Small intestine (tissue), 7 donors: ENCODE measurements at regions not wholly inside any gene's neighbourhood (a gene's known extent, or its start where the extent isn't known, plus 50 kb on each side); places are given as distances from the start of the nearest gene placed in this dataset.
"Not testable (repeated sequence)": the region's sequence is repeated elsewhere in the genome, so short reads cannot be mapped to it uniquely, and the experiment has no call there.

ENCODE experiments used
- DNase-seq, 2 donors: peaks; one replicate each; pipeline versions ENCODE4 v3.0.0 to v3.0.0-alpha.2; 2013
- FAIRE-seq: peaks from 2 replicates; lab custom pipeline; 2012; peaks lifted over from hg19 to GRCh38; lab: Jason Lieb, UNC
- H3K27ac ChIP-seq, 3 donors: one replicate each; pipeline ENCODE4 v1.5.1; 2013; ENCODE audit warnings: low read length in 2 of 3, mild to moderate bottlenecking in 2 of 3, control low read depth in 1 of 3, inconsistent platforms in 1 of 3, low read depth in 1 of 3, moderate library complexity in 1 of 3
- H3K27me3 ChIP-seq, 3 donors: one replicate each; pipeline ENCODE4 v1.6.1; 2013; ENCODE audit warnings: low read length in 3 of 3, inconsistent platforms in 1 of 3; ENCODE audit not compliant: control insufficient read depth in 3 of 3, insufficient read depth in 3 of 3
- H3K36me3 ChIP-seq, 3 donors: one replicate each; pipeline ENCODE4 v1.6.1; 2013; ENCODE audit warnings: low read length in 3 of 3, inconsistent platforms in 1 of 3, low read depth in 1 of 3, mild to moderate bottlenecking in 1 of 3, moderate library complexity in 1 of 3; ENCODE audit not compliant: control insufficient read depth in 3 of 3, insufficient read depth in 2 of 3
- H3K4me1 ChIP-seq, 3 donors: one replicate each; pipeline ENCODE4 v1.6.1; 2013; ENCODE audit warnings: low read length in 2 of 3, inconsistent platforms in 1 of 3, low read depth in 1 of 3, mild to moderate bottlenecking in 1 of 3, moderate library complexity in 1 of 3; ENCODE audit not compliant: control insufficient read depth in 3 of 3, insufficient read depth in 2 of 3
- H3K4me3 ChIP-seq, 3 donors: one replicate each; pipeline ENCODE4 v1.5.1; 2013; ENCODE audit warnings: low read length in 3 of 3, control low read depth in 1 of 3, inconsistent platforms in 1 of 3, low read depth in 1 of 3, mild to moderate bottlenecking in 1 of 3, moderate library complexity in 1 of 3
- H3K9me3 ChIP-seq, 2 donors: one replicate each; pipeline ENCODE4 v1.6.1; 2013; ENCODE audit warnings: low read depth in 1 of 2, low read length in 1 of 2; ENCODE audit not compliant: control insufficient read depth in 2 of 2, insufficient read depth in 1 of 2
- WGBS, 3 donors: extraction: QIAGEN DNeasy Blood & Tissue Kit; methylation state at CpG; one replicate each; pipeline ENCODE4 v1.1.7; 2013; 5-methylcytosine and 5-hydroxymethylcytosine counted together
- donor health status: healthy with polysubstance abuse.
- donor health status: control.
- donor health status: control.
- donor health status: Bipolar disorder and iron deficiency.
- donor health status: healthy.

DNA sequence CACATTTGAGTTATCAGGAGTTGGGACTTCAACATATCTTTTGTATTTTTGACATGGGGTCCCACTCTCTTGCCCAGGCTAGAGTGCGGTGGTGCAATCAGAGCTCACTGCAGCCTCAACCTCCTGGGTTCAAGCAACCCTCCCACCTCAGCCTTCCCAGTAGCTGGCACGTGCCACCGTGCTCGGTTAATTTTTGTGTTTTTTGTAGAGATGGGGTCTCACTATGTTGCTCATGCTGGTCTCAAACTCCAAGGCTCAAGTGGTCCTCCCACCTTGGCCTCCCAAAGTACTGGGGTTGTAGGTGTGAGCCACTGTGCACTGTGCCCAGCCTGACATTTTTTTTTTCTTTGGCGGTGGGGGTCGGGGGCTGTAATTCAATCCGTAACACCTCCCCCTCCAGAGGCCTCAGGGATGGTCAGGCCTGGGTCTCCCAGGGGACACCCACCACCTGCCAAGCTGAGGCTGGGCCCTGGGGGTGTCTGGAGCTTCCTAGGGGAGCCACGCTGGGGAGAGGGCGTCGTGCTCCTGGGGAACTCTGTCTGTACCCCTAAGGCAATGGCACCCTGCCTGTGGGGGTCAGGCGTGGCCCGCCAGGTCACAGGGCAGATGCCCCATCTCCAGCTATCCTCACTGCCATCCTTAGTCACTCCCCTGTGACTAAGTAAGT lies 102.2 kb downstream of the CRLF3 start:
- FAIRE-seq, DNase-seq, H3K9me3 ChIP-seq, H3K4me1 ChIP-seq, H3K4me3 ChIP-seq, H3K27ac ChIP-seq, H3K27me3 ChIP-seq: not testable (repeated sequence)
- H3K36me3 ChIP-seq, result peaks cover 0 to 13% (median 0%) of the 10 kb centered on the region in 3 donors
- 90 to 96% (median 95%) methylated on average over 11 to 12 of the region's 12 CpGs for WGBS, 3 donors

DNA sequence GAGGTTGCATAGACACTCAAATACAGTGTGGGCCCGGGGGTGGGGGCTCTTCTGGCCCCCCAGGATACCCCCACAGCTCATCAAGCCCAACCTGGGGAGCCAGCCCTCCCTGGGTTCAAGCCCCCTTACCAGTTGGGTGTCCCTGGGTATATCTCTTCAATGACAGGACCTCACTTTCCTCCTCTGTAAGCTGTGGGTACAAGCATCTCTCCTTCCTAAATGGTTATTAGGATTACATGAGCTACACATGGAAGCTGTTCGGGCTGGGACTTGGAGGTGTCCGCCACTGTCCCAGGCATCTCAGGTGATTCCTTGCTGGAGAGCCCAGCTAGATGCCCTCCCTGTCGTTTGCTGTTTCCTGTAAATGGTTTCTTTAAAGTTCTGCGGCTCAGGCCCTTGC lies 103.5 kb downstream of the CRLF3 start:
- not testable (repeated sequence) for H3K27ac ChIP-seq, H3K27me3 ChIP-seq, DNase-seq, H3K4me3 ChIP-seq, FAIRE-seq, H3K4me1 ChIP-seq, H3K9me3 ChIP-seq
- H3K36me3 ChIP-seq, result peaks cover 0 to 15% (median 0%) of the 10 kb centered on the region in 3 donors
- 73 to 84% (median 78%) methylated on average over 5 of the region's 5 CpGs for WGBS, 3 donors

DNA sequence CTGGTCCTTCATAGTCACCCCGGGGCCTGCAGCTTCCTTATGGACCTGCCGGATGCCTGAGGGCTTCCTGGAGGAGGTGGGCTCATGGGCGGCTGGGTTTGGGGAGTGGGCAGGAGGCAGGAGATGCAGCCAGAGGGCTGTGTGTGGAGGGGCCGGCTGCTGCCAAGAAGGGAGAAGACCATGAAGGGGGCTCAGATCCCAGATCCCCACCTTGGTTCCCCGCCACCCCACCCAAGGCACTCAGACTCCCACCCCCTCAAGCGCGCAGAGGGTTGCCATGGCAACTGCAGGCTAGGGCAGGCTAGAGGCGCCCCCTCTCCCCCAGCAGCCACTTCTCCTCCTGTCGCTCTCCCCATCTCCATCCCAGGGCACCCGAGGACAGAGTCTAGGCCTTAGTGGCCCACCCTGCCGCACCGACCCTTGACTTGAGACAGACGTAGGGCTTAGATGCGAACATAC lies 104.5 kb downstream of the CRLF3 start:
- Histone ChIP-seq H3K4me3 (no peak overlapping the region), H3K27me3 (no peaks in the 10 kb centered on the region), H3K36me3 (peaks cover 0 to 15% (median 0%) of the 10 kb centered on the region in 3 donors), H3K27ac (no peak overlapping the region), H3K9me3 (no peaks in the 10 kb centered on the region), H3K4me1 (no peaks in the 10 kb centered on the region)
- FAIRE-seq, result no peak
- no peak for DNase-seq
- 88 to 97% (median 92%) methylated on average over 12 to 14 of the region's 14 CpGs for WGBS, 3 donors

DNA sequence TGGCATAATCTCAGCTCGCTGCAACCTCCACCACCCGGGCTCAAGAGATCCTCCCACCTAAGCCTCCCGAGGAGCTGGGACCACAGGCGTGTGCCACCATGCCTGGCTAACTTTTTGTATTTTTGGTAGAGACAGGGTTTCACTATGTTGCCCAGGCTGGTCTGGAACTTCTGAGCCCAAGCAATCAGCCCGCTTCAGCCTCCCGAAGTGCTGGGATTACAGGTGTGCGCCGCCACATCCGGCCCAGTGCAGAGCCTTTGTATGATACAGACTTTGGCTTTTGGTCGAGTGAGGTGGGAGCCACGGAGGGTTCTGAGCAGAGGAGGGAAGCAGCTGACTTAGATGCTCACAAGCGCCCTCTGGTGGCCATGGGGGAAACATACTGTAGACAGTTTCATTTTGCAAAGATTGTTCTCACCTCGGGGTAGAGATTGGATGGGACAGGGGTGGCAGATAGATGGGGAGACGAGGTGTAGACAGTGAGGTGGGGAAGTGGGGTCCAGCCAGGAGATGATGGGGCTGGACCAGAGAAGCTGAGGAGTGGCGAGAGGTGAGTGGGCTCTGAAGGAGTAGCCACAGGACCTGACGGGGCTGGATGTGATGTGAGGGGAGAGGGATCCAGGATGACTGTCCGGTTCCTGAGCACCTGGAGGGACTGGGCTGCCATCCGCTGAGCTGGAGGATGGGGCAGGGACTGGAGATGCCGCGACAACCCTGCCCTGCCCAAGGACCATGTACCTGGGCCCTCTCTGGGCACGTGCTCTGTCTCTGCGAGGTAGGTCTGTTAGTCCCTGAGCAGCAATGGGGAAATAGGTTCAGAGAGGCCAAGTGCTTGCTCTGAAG lies 105.1 kb downstream of the CRLF3 start:
- not testable (repeated sequence) for H3K4me3 ChIP-seq, H3K4me1 ChIP-seq, H3K27ac ChIP-seq, H3K9me3 ChIP-seq, H3K27me3 ChIP-seq, FAIRE-seq
- WGBS, 3 donors, result 70 to 73% (median 72%) methylated on average over 21 to 22 of the region's 22 CpGs
- DNase-seq, result peak; percentile 62 to 65
- peaks cover 0 to 15% (median 0%) of the 10 kb centered on the region in 3 donors for H3K36me3 ChIP-seq

DNA sequence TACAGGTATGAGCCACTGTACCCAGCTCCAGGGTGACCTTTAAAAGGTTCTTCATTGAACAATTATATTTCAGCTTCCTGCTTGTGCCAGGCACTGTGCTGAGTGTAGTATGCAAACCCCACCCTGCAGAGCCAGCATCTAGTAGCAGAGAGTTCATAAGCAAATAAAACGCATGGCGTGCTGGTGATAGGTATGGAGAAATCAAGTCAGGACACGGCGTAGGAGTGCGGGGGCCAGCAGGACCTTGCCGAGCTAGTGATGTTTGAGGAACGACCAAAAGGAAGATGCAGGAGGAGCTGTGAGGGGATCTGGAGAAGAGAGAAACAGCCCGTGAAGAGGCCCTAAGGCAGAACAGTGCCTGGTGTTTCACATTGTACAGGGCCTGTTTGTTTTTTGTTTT lies 105.8 kb downstream of the CRLF3 start:
- H3K27me3 ChIP-seq, H3K9me3 ChIP-seq, H3K4me3 ChIP-seq, FAIRE-seq, H3K4me1 ChIP-seq, H3K27ac ChIP-seq, DNase-seq: not testable (repeated sequence)
- 91 to 93% (median 92%) methylated on average over 8 of the region's 8 CpGs for WGBS, 3 donors
- peaks cover 0 to 15% (median 0%) of the 10 kb centered on the region in 3 donors for H3K36me3 ChIP-seq

DNA sequence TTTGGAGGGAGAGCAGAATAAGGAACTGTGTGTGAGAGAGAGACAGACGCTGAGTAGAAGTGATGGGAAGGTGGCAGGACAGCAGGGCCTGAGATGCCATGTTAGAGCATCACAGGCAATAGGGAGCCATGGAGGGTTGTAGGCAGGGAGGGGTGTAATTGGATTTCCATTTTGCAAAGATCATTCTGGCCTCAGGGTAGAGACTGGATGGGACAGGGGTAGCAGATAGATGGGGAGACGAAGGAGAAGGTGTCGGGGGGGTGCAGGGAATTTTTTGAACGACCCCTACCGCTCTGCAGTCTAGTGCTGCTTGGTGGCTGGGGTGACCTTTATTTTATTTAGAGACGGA lies 106.4 kb downstream of the CRLF3 start:
- WGBS, 3 donors, result 95 to 96% (median 95%) methylated on average over 5 to 6 of the region's 6 CpGs
- not testable (repeated sequence) for DNase-seq, H3K27ac ChIP-seq, FAIRE-seq, H3K27me3 ChIP-seq, H3K9me3 ChIP-seq, H3K4me3 ChIP-seq, H3K4me1 ChIP-seq
- peaks cover 0 to 15% (median 0%) of the 10 kb centered on the region in 3 donors for H3K36me3 ChIP-seq

DNA sequence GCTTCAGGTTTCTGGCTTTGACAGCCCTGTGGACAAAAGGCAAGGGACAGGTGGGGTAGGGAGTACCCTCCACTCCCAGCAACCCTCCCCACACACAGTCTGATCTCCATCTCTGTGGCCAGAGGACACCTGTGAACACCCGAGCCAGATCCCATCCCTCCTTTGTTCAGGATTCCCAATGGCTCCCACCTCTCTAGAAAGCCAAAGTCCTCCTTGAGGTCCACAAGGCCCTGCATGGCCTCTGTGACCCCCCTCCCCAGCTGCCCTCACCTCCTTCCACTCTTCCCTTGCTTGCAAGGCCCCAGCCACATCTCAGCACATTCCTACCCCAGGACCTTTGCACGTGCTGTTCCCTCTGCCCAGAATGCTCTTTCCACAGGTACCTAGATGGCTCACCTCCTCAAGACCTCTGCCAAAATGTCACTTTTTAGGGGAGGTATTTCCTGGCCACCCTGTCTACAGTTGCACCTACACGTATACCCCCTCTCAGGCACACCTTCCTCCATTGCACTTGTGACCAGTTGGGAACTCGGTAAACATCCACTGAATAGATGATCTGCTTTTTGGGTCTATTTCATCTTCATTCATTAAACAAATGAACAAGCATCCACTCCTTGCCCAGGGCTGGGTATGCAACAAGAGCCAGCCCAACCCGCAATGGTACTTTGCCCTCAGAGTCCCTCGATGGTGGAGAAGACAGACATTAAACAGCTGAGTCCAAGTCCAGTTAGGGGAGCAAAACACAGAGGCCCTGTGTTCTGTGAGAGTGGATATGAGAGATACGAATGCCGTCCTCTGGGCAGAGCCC lies 107.0 kb downstream of the CRLF3 start:
- no peaks in the 10 kb centered on the region for H3K27me3 ChIP-seq
- DNase-seq (peak in 1 of 2 donors; percentile 28), FAIRE-seq (no peak)
- no peaks in the 10 kb centered on the region for H3K9me3 ChIP-seq
- H3K36me3 ChIP-seq, result peaks cover 0 to 15% (median 0%) of the 10 kb centered on the region in 3 donors
- no peaks in the 10 kb centered on the region for H3K4me1 ChIP-seq
- 60 to 78% (median 63%) methylated on average over 8 of the region's 8 CpGs for WGBS, 3 donors
- H3K4me3 ChIP-seq, result no peak overlapping the region
- H3K27ac ChIP-seq, result no peak overlapping the region
